Putamen (tissue), 1 donor: ENCODE measurements at regions not wholly inside any gene's neighbourhood (a gene's known extent, or its start where the extent isn't known, plus 50 kb on each side); places are given as distances from the start of the nearest gene placed in this dataset.
A peak's percentile ranks its signal among the peaks of the same experiment; 100 is the strongest.

ENCODE experiments used
- DNase-seq: peaks from one replicate; pipeline ENCODE4 v3.0.0-alpha.2; 2016; ENCODE audit warnings: low spot score

- DNase-seq = no peak
These were observed 790.8 kb downstream of the BRINP1 start for GRCh38 chr9:118578467-118578866.

- no peak for DNase-seq
These were observed 785.8 kb downstream of the BRINP1 start for GRCh38 chr9:118583414-118583813.

GRCh38 chr9:118586978-118587377, 782.3 kb downstream of the BRINP1 start:
- DNase-seq = no peak

- DNase-seq = no peak
These were observed 774.8 kb downstream of the BRINP1 start for GRCh38 chr9:118594428-118594827.

GRCh38 chr9:118595719-118596305, 773.4 kb downstream of the BRINP1 start:
- DNase-seq = peak; percentile 51

- DNase-seq = no peak
These were observed 772.7 kb downstream of the BRINP1 start for GRCh38 chr9:118596374-118597015.

- DNase-seq = no peak
These were observed 762.6 kb downstream of the BRINP1 start for GRCh38 chr9:118606668-118607067.

GRCh38 chr9:118609355-118610044, 759.7 kb downstream of the BRINP1 start:
- no peak for DNase-seq

- no peak for DNase-seq
These were observed 757.0 kb downstream of the BRINP1 start for GRCh38 chr9:118612201-118612600.

- no peak for DNase-seq
These were observed 755.2 kb downstream of the BRINP1 start for GRCh38 chr9:118613996-118614395.

GRCh38 chr9:118618084-118618483, 751.2 kb downstream of the BRINP1 start:
- DNase-seq = no peak

GRCh38 chr9:118618849-118619248, 750.4 kb downstream of the BRINP1 start:
- no peak for DNase-seq

- no peak for DNase-seq
These were observed 744.6 kb downstream of the BRINP1 start for GRCh38 chr9:118624608-118625007.

- no peak for DNase-seq
These were observed 739.2 kb downstream of the BRINP1 start for GRCh38 chr9:118630079-118630478.

- DNase-seq = no peak
These were observed 738.2 kb downstream of the BRINP1 start for GRCh38 chr9:118630931-118631595.

- no peak for DNase-seq
These were observed 737.3 kb downstream of the BRINP1 start for GRCh38 chr9:118631956-118632355.

- peak; percentile 10 for DNase-seq
These were observed 733.8 kb downstream of the BRINP1 start for GRCh38 chr9:118635416-118635815.

GRCh38 chr9:118637681-118638080, 731.6 kb downstream of the BRINP1 start:
- DNase-seq = no peak

GRCh38 chr9:118640836-118641560, 728.2 kb downstream of the BRINP1 start:
- DNase-seq = no peak

GRCh38 chr9:118643118-118643517, 726.1 kb downstream of the BRINP1 start:
- DNase-seq = no peak

GRCh38 chr9:118644066-118644465, 725.2 kb downstream of the BRINP1 start:
- no peak for DNase-seq

GRCh38 chr9:118647331-118647730, 721.9 kb downstream of the BRINP1 start:
- DNase-seq = no peak
